Prostate gland (tissue), 2 donors: ENCODE measurements at regions not wholly inside any gene's neighbourhood (a gene's known extent, or its start where the extent isn't known, plus 50 kb on each side); places are given as distances from the start of the nearest gene placed in this dataset.

Source experiments
- POLR2A ChIP-seq: fragments of 450-650 bp; IDR thresholded peaks from one replicate; pipeline ENCODE4 v1.6.1; 2016; ENCODE audit warnings: antibody characterized with exemption, mild to moderate bottlenecking
- POLR2AphosphoS5 ChIP-seq: sonication (generic); formaldehyde crosslinking; IDR thresholded peaks from one replicate; pipeline ENCODE4 v1.6.1; 2017; ENCODE audit warnings: antibody characterized with exemption
- TF ChIP-seq, protein P1 (sequence below), 4 experiments: fragments of 200-600 bp in 2 of 4; fragments of 450-650 bp in 2 of 4; sonication (generic) in 2 of 4; IDR thresholded peaks; 1 replicate in 3 of 4; 2 replicates in 1 of 4; pipeline ENCODE4 v1.5.1; 2016 to 2019; ENCODE audit warnings: antibody characterized with exemption in 4 of 4, mild to moderate bottlenecking in 2 of 4, moderate library complexity in 2 of 4

GRCh38 chr1:83011265-83011664, 987.7 kb downstream of the TTLL7 start:
- no peak for TF ChIP-seq POLR2AphosphoS5
- TF ChIP-seq, protein P1, sequence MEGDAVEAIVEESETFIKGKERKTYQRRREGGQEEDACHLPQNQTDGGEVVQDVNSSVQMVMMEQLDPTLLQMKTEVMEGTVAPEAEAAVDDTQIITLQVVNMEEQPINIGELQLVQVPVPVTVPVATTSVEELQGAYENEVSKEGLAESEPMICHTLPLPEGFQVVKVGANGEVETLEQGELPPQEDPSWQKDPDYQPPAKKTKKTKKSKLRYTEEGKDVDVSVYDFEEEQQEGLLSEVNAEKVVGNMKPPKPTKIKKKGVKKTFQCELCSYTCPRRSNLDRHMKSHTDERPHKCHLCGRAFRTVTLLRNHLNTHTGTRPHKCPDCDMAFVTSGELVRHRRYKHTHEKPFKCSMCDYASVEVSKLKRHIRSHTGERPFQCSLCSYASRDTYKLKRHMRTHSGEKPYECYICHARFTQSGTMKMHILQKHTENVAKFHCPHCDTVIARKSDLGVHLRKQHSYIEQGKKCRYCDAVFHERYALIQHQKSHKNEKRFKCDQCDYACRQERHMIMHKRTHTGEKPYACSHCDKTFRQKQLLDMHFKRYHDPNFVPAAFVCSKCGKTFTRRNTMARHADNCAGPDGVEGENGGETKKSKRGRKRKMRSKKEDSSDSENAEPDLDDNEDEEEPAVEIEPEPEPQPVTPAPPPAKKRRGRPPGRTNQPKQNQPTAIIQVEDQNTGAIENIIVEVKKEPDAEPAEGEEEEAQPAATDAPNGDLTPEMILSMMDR (IDR thresholded peaks at IDR 0.05) = no peak
- TF ChIP-seq POLR2A = no peak
